ENCODE measurements at regions not wholly inside any gene's neighbourhood (a gene's known extent, or its start where the extent isn't known, plus 50 kb on each side); places are given as distances from the start of the nearest gene placed in this dataset.

GRCh38 chr5:39622281-39622680, 197.5 kb upstream of the DAB2 start:
- no peaks in the 10 kb centered on the region for H3K79me2 ChIP-seq (ENCODE audit: insufficient read depth, low read length)
- no peak overlapping the region for H3K4me2 ChIP-seq (ENCODE audit: low read length)
- TF ChIP-seq CTCF (IDR thresholded peaks at IDR 0.05; ENCODE audit: low read length) (no peak), EZH2 (IDR thresholded peaks at IDR 0.05; ENCODE audit: borderline replicate concordance, low read length) (no peak)
- H2AFZ ChIP-seq (ENCODE audit: low read length) = no peak overlapping the region
- no peak overlapping the region for H3K9ac ChIP-seq (ENCODE audit: low read length)
- no peaks in the 10 kb centered on the region for H4K20me1 ChIP-seq (ENCODE audit: insufficient read depth, low read length)
- H3K36me3 ChIP-seq (ENCODE audit: insufficient read depth, low read length) = no peaks in the 10 kb centered on the region
- no peaks in the 10 kb centered on the region for H3K27me3 ChIP-seq (ENCODE audit: insufficient read depth, low read length)
- H3F3A ChIP-seq (ENCODE audit: insufficient read depth, low read length) = no peaks in the 10 kb centered on the region
- no peaks in the 10 kb centered on the region for H3K9me3 ChIP-seq (ENCODE audit: low read length)
- no peaks in the 10 kb centered on the region for H3K4me1 ChIP-seq (ENCODE audit: insufficient read depth, low read length, severe bottlenecking)
- no peak overlapping the region for H3K27ac ChIP-seq (ENCODE audit: low read depth, low read length, poor library complexity, severe bottlenecking)
- no peaks in the 10 kb centered on the region for H3K9me2 ChIP-seq (ENCODE audit: low read depth, low read length)
- H3K4me3 ChIP-seq (ENCODE audit: low read depth, low read length, poor library complexity, severe bottlenecking) = no peak overlapping the region

GRCh38 chr5:39619168-39619818, 194.5 kb upstream of the DAB2 start:
- H3K4me1 ChIP-seq (ENCODE audit: insufficient read depth, low read length, severe bottlenecking) = no peaks in the 10 kb centered on the region
- no peaks in the 10 kb centered on the region for H3K9me2 ChIP-seq (ENCODE audit: low read depth, low read length)
- no peaks in the 10 kb centered on the region for H3K36me3 ChIP-seq (ENCODE audit: insufficient read depth, low read length)
- no peak overlapping the region for H3K4me2 ChIP-seq (ENCODE audit: low read length)
- H4K20me1 ChIP-seq (ENCODE audit: insufficient read depth, low read length) = no peaks in the 10 kb centered on the region
- no peaks in the 10 kb centered on the region for H3K27me3 ChIP-seq (ENCODE audit: insufficient read depth, low read length)
- H2AFZ ChIP-seq (ENCODE audit: low read length) = no peak overlapping the region
- no peak overlapping the region for H3K4me3 ChIP-seq (ENCODE audit: low read depth, low read length, poor library complexity, severe bottlenecking)
- no peaks in the 10 kb centered on the region for H3K79me2 ChIP-seq (ENCODE audit: insufficient read depth, low read length)
- no peaks in the 10 kb centered on the region for H3K9me3 ChIP-seq (ENCODE audit: low read length)
- no peak for TF ChIP-seq CTCF (IDR thresholded peaks at IDR 0.05; ENCODE audit: low read length)
- no peak for TF ChIP-seq EZH2 (IDR thresholded peaks at IDR 0.05; ENCODE audit: borderline replicate concordance, low read length)
- no peaks in the 10 kb centered on the region for H3F3A ChIP-seq (ENCODE audit: insufficient read depth, low read length)
- H3K9ac ChIP-seq (ENCODE audit: low read length) = no peak overlapping the region
- no peak overlapping the region for H3K27ac ChIP-seq (ENCODE audit: low read depth, low read length, poor library complexity, severe bottlenecking)

- no peaks in the 10 kb centered on the region for H3K36me3 ChIP-seq (ENCODE audit: insufficient read depth, low read length)
- H3F3A ChIP-seq (ENCODE audit: insufficient read depth, low read length) = no peaks in the 10 kb centered on the region
- H3K79me2 ChIP-seq (ENCODE audit: insufficient read depth, low read length) = no peaks in the 10 kb centered on the region
Observed at GRCh38 chr5:39618391-39618790, 193.6 kb upstream of the DAB2 start.

More at GRCh38 chr5:39618391-39618790, 193.6 kb upstream of the DAB2 start:
- Histone ChIP-seq H3K4me1 (ENCODE audit: insufficient read depth, low read length, severe bottlenecking) (no peaks in the 10 kb centered on the region), H3K9me2 (ENCODE audit: low read depth, low read length) (no peaks in the 10 kb centered on the region), H3K9me3 (ENCODE audit: low read length) (no peaks in the 10 kb centered on the region), H4K20me1 (ENCODE audit: insufficient read depth, low read length) (no peaks in the 10 kb centered on the region), H3K9ac (ENCODE audit: low read length) (no peak overlapping the region), H3K27me3 (ENCODE audit: insufficient read depth, low read length) (no peaks in the 10 kb centered on the region), H3K4me2 (ENCODE audit: low read length) (no peak overlapping the region), H2AFZ (ENCODE audit: low read length) (no peak overlapping the region), H3K4me3 (ENCODE audit: low read depth, low read length, poor library complexity, severe bottlenecking) (no peak overlapping the region), H3K27ac (ENCODE audit: low read depth, low read length, poor library complexity, severe bottlenecking) (no peak overlapping the region)
- TF ChIP-seq EZH2 (IDR thresholded peaks at IDR 0.05; ENCODE audit: borderline replicate concordance, low read length) = no peak
- no peak for TF ChIP-seq CTCF (IDR thresholded peaks at IDR 0.05; ENCODE audit: low read length)
